Spleen (tissue), 7 donors: ENCODE measurements at regions not wholly inside any gene's neighbourhood (a gene's known extent, or its start where the extent isn't known, plus 50 kb on each side); places are given as distances from the start of the nearest gene placed in this dataset.

Experiments
- POLR2A ChIP-seq, 3 donors: fragments of 450-650 bp; IDR thresholded peaks; one replicate each; pipeline ENCODE4 v1.5.1; 2017; ENCODE audit warnings: antibody characterized with exemption in 3 of 3, mild to moderate bottlenecking in 1 of 3
- TF ChIP-seq, protein P1 (sequence below), 11 experiments: fragments of 200-600 bp in 7 of 11; fragments of 450-650 bp in 4 of 11; sonication (generic) in 4 of 11; IDR thresholded peaks in 8 of 11; conservative IDR thresholded peaks in 3 of 11; 1 replicate in 7 of 11; 2 replicates in 4 of 11; pipeline versions ENCODE4 v1.4.0 to v1.8.0; 2016 to 2021; ENCODE audit warnings: antibody characterized with exemption in 11 of 11, inconsistent platforms in 4 of 11, mild to moderate bottlenecking in 1 of 11
- donor health status: DM: no; HTN: no; CAD: no; lungs with moderate emphysema.
- donor health status: DM: no; HTN: no; CAD: no.
- donor health status: DM: no; HTN: no; CAD: no.

DNA sequence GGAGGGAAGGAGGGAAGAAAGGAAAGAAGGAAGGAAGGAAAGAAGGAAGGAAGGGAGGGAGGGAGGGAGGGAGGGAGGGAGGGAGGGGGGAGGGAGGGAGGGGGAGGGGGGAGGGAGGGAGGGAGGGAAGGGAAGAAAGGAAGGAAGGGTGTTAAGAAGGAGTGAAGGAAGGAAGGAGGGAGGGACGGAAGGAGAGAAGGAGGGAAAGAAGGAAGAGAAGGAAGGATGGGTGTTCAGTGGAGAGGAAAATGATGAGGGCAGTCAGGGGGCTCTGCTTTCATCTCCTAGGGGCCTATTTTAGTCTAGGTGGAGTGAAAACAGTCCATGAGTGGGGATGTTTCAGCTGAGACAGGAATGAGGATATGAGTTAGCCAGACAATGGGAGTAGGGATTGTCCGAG is 357.0 kb upstream of the C16orf82 start:
- no peak for TF ChIP-seq POLR2A (IDR thresholded peaks at IDR 0.05)
- TF ChIP-seq, protein P1, sequence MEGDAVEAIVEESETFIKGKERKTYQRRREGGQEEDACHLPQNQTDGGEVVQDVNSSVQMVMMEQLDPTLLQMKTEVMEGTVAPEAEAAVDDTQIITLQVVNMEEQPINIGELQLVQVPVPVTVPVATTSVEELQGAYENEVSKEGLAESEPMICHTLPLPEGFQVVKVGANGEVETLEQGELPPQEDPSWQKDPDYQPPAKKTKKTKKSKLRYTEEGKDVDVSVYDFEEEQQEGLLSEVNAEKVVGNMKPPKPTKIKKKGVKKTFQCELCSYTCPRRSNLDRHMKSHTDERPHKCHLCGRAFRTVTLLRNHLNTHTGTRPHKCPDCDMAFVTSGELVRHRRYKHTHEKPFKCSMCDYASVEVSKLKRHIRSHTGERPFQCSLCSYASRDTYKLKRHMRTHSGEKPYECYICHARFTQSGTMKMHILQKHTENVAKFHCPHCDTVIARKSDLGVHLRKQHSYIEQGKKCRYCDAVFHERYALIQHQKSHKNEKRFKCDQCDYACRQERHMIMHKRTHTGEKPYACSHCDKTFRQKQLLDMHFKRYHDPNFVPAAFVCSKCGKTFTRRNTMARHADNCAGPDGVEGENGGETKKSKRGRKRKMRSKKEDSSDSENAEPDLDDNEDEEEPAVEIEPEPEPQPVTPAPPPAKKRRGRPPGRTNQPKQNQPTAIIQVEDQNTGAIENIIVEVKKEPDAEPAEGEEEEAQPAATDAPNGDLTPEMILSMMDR (IDR thresholded peaks at IDR 0.05 in 8 of 11, conservative IDR thresholded peaks at IDR 0.05 in 3 of 11): no peak
